ENCODE measurements at regions not wholly inside any gene's neighbourhood (a gene's known extent, or its start where the extent isn't known, plus 50 kb on each side); places are given as distances from the start of the nearest gene placed in this dataset.

DNA sequence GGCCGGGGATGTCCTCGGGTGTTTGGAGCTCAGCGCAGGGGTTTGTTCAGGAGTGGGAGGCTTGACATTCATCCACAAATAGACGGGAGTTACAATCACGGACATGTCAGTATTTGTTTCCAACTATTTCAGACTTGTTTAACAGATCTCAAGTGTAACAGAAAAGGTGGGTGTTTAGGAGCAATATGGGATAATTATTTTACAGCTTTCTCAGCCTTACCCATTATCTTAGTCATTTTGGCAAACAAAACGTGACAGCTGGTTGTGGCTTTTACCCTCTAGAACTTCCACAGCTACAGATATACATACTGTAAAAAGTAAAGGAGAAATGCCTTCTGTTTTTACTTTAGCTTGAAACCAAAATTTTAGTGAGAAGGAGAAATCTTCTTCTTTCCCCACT lies 178.7 kb upstream of the TMEM45B start:
- TF ChIP-seq CTCF (IDR thresholded peaks at IDR 0.05; ENCODE audit: insufficient read depth, low read length, poor library complexity, severe bottlenecking), result no peak
- DNase-seq (ENCODE audit: extremely low read depth, insufficient read length), result no peak
- no peaks in the 10 kb centered on the region for H3K36me3 ChIP-seq (ENCODE audit: control insufficient read depth, insufficient read depth, low read length)
- H3K4me3 ChIP-seq (replicated peaks; ENCODE audit: low read depth, low read length), result no peak overlapping the region
- no peaks in the 10 kb centered on the region for H3K27me3 ChIP-seq (replicated peaks; ENCODE audit: control insufficient read depth, insufficient read depth, low read length)

DNA sequence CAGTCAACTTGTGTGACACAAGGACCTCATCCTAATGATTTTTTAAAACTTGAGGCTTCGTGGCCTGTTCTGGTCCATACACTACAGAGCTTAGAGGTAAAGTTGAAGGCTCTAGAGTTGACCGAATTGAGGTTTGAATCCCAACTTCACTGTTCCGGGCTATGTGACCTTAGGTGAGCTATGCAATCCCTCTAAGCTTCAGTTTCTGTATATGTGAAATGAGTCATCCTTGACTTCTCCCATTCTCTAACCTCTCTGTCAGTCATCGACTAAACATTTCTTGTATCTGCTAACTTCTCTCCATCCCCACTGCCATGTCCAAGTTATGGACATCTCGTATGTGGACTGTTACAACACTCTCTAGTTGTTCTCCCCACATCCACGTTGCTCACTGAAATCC lies 178.2 kb upstream of the TMEM45B start:
- no peak for TF ChIP-seq CTCF (IDR thresholded peaks at IDR 0.05; ENCODE audit: insufficient read depth, low read length, poor library complexity, severe bottlenecking)
- DNase-seq (ENCODE audit: extremely low read depth, insufficient read length), result no peak
- Histone ChIP-seq H3K36me3 (ENCODE audit: control insufficient read depth, insufficient read depth, low read length) (no peaks in the 10 kb centered on the region), H3K27me3 (replicated peaks; ENCODE audit: control insufficient read depth, insufficient read depth, low read length) (no peaks in the 10 kb centered on the region), H3K4me3 (replicated peaks; ENCODE audit: low read depth, low read length) (no peak overlapping the region)

- no peak overlapping the region for H3K4me3 ChIP-seq (replicated peaks; ENCODE audit: low read depth, low read length)
- DNase-seq (ENCODE audit: extremely low read depth, insufficient read length), result no peak
- H3K36me3 ChIP-seq (ENCODE audit: control insufficient read depth, insufficient read depth, low read length), result no peaks in the 10 kb centered on the region
- no peaks in the 10 kb centered on the region for H3K27me3 ChIP-seq (replicated peaks; ENCODE audit: control insufficient read depth, insufficient read depth, low read length)
- no peak for TF ChIP-seq CTCF (IDR thresholded peaks at IDR 0.05; ENCODE audit: insufficient read depth, low read length, poor library complexity, severe bottlenecking)
These were observed 177.5 kb upstream of the TMEM45B start for GRCh38 chr11:129637983-129638776.

DNA sequence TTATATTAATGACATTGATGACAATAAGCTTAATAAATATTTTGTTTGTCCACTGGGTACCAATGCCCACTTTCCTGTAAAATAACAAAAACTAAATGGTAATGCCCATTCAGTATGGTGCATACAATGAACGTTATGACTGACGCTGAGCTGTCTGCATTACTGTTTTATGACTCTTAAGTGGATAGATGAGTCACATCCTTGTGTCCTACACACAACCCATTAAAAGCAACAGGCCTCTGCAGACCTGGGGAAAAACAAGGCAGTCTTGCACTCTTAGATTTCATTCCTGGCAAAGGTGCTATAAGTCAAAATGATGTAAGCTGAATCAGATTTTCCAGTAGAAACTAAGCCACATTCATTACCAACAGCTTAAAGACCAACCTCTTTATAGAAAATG lies 176.3 kb upstream of the TMEM45B start:
- Histone ChIP-seq H3K27me3 (replicated peaks; ENCODE audit: control insufficient read depth, insufficient read depth, low read length) (no peaks in the 10 kb centered on the region), H3K4me3 (replicated peaks; ENCODE audit: low read depth, low read length) (no peak overlapping the region), H3K36me3 (ENCODE audit: control insufficient read depth, insufficient read depth, low read length) (no peaks in the 10 kb centered on the region)
- no peak for DNase-seq (ENCODE audit: extremely low read depth, insufficient read length)
- TF ChIP-seq CTCF (IDR thresholded peaks at IDR 0.05; ENCODE audit: insufficient read depth, low read length, poor library complexity, severe bottlenecking), result no peak

GRCh38 chr11:129640671-129641070 lies 175.0 kb upstream of the TMEM45B start:
- H3K36me3 ChIP-seq (ENCODE audit: control insufficient read depth, insufficient read depth, low read length), result no peaks in the 10 kb centered on the region
- TF ChIP-seq CTCF (IDR thresholded peaks at IDR 0.05; ENCODE audit: insufficient read depth, low read length, poor library complexity, severe bottlenecking), result no peak
- DNase-seq (ENCODE audit: extremely low read depth, insufficient read length), result no peak
- no peak overlapping the region for H3K4me3 ChIP-seq (replicated peaks; ENCODE audit: low read depth, low read length)
- no peaks in the 10 kb centered on the region for H3K27me3 ChIP-seq (replicated peaks; ENCODE audit: control insufficient read depth, insufficient read depth, low read length)

Data from GM06990 (cell line).